HEK293 (cell line): ENCODE measurements at regions not wholly inside any gene's neighbourhood (a gene's known extent, or its start where the extent isn't known, plus 50 kb on each side); places are given as distances from the start of the nearest gene placed in this dataset.

ENCODE experiments used
- CTCF ChIA-PET: fragments of 350-600 bp; formaldehyde crosslinking; extraction: SDS; loops from one replicate; lab custom pipeline; 2021; ENCODE audit warnings: antibody characterized with exemption; lab: Yijun Ruan, JAX
- POLR2A ChIA-PET: fragments of 300-600 bp; formaldehyde crosslinking; extraction: SDS; loops from one replicate; lab custom pipeline; 2020; ENCODE audit warnings: antibody characterized with exemption, inconsistent platforms; lab: Yijun Ruan, JAX
- H3K27ac ChIP-seq: fragments of 200-500 bp; sonication (Bioruptor generic); 2 replicates; pipeline ENCODE4 v1.5.1; 2014; ENCODE audit warnings: low read depth, low read length, control low read depth, inconsistent platforms; ENCODE audit errors: extremely low read depth
- H3K36me3 ChIP-seq, 2 experiments: fragments of 200-500 bp in 1 of 2; sonication (Bioruptor generic) in 1 of 2; 1 replicate in 1 of 2; 2 replicates in 1 of 2; pipeline ENCODE4 v1.5.1; 2014 to 2017; ENCODE audit warnings: inconsistent platforms in 2 of 2, low read length in 2 of 2; ENCODE audit not compliant: control insufficient read depth in 2 of 2, insufficient read depth in 1 of 2
- H3K4me1 ChIP-seq: fragments of 200-500 bp; sonication (Bioruptor generic); 2 replicates; pipeline ENCODE4 v1.5.1; 2014; ENCODE audit warnings: mild to moderate bottlenecking, low read length, inconsistent platforms; ENCODE audit not compliant: control insufficient read depth, insufficient read depth
- H3K4me3 ChIP-seq: 2 replicates; pipeline ENCODE4 v1.5.1; 2011; ENCODE audit warnings: low read depth, mild to moderate bottlenecking, control low read depth, low read length, moderate library complexity
- H3K9me3 ChIP-seq: fragments of 200-500 bp; sonication (Bioruptor generic); 2 replicates; pipeline ENCODE4 v1.5.1; 2014; ENCODE audit warnings: low read depth, low read length, inconsistent platforms; ENCODE audit not compliant: control insufficient read depth, insufficient read depth
- KLF10 ChIP-seq: fragments of 450-650 bp; IDR thresholded peaks from 2 replicates; pipeline ENCODE4 v1.5.1; 2018; ENCODE audit warnings: missing biosample characterization, mild to moderate bottlenecking, missing genetic modification characterization
- MYNN ChIP-seq: fragments of 450-650 bp; formaldehyde crosslinking; IDR thresholded peaks from 2 replicates; pipeline ENCODE4 v1.5.1; 2016; ENCODE audit warnings: missing biosample characterization, missing genetic modification characterization, borderline replicate concordance
- ZEB2 ChIP-seq: fragments of 450-650 bp; formaldehyde crosslinking; IDR thresholded peaks from 2 replicates; pipeline ENCODE4 v1.5.1; 2016; ENCODE audit warnings: missing biosample characterization, missing genetic modification characterization
- ZNF140 ChIP-seq: fragments of 450-650 bp; formaldehyde crosslinking; IDR thresholded peaks from 2 replicates; pipeline ENCODE4 v1.5.1; 2016; ENCODE audit warnings: missing biosample characterization, missing genetic modification characterization
- ZNF221 ChIP-seq: fragments of 450-650 bp; formaldehyde crosslinking; IDR thresholded peaks from 2 replicates; pipeline ENCODE4 v1.5.1; 2017; ENCODE audit warnings: missing biosample characterization, missing genetic modification characterization, borderline replicate concordance
- ZNF292 ChIP-seq: fragments of 450-650 bp; formaldehyde crosslinking; IDR thresholded peaks from 2 replicates; pipeline ENCODE4 v1.5.1; 2016; ENCODE audit warnings: low read depth, missing biosample characterization, missing genetic modification characterization, borderline replicate concordance
- ZNF350 ChIP-seq: fragments of 450-650 bp; formaldehyde crosslinking; IDR thresholded peaks from 2 replicates; pipeline ENCODE4 v1.5.0; 2017; ENCODE audit warnings: missing biosample characterization, mild to moderate bottlenecking, missing genetic modification characterization
- ZNF354C ChIP-seq: fragments of 450-650 bp; formaldehyde crosslinking; IDR thresholded peaks from 2 replicates; pipeline ENCODE4 v1.5.1; 2016; ENCODE audit warnings: missing biosample characterization, missing genetic modification characterization, low read depth, borderline replicate concordance
- ZNF596 ChIP-seq: fragments of 450-650 bp; IDR thresholded peaks from 2 replicates; pipeline ENCODE4 v1.5.0; 2018; ENCODE audit warnings: missing biosample characterization, mild to moderate bottlenecking, missing genetic modification characterization, moderate library complexity
- ZNF654 ChIP-seq: fragments of 450-650 bp; formaldehyde crosslinking; IDR thresholded peaks from 2 replicates; pipeline ENCODE4 v1.5.1; 2016; ENCODE audit warnings: low read depth, missing biosample characterization, missing genetic modification characterization
- ZNF670 ChIP-seq: fragments of 450-650 bp; formaldehyde crosslinking; IDR thresholded peaks from 2 replicates; pipeline ENCODE4 v1.5.1; 2016; ENCODE audit warnings: missing biosample characterization, missing genetic modification characterization, low read depth
- ZNF768 ChIP-seq: fragments of 450-650 bp; formaldehyde crosslinking; IDR thresholded peaks from 2 replicates; pipeline ENCODE4 v1.5.1; 2018; ENCODE audit warnings: missing biosample characterization, mild to moderate bottlenecking, missing genetic modification characterization
- ZSCAN30 ChIP-seq: fragments of 450-650 bp; IDR thresholded peaks from 2 replicates; pipeline ENCODE4 v1.5.1; 2018; ENCODE audit warnings: missing biosample characterization, mild to moderate bottlenecking, missing genetic modification characterization, moderate library complexity
- TF ChIP-seq, protein P1 (sequence below): fragments of 450-650 bp; formaldehyde crosslinking; IDR thresholded peaks from 2 replicates; pipeline ENCODE4 v1.5.1; 2016; ENCODE audit warnings: missing biosample characterization, missing genetic modification characterization
- TF ChIP-seq, protein P2 (sequence below): fragments of 450-650 bp; formaldehyde crosslinking; IDR thresholded peaks from 2 replicates; pipeline ENCODE4 v1.5.1; 2016; ENCODE audit warnings: missing biosample characterization, missing genetic modification characterization
- TF ChIP-seq, protein P3 (sequence below): fragments of 450-650 bp; formaldehyde crosslinking; IDR thresholded peaks from 2 replicates; pipeline ENCODE4 v1.5.1; 2017; ENCODE audit warnings: missing biosample characterization, missing genetic modification characterization
- TF ChIP-seq, protein P4 (sequence below): fragments of 450-650 bp; formaldehyde crosslinking; IDR thresholded peaks from 2 replicates; pipeline ENCODE4 v1.5.1; 2017; ENCODE audit warnings: missing biosample characterization, missing genetic modification characterization
- TF ChIP-seq, protein P5 (sequence below): fragments of 450-650 bp; formaldehyde crosslinking; IDR thresholded peaks from 2 replicates; pipeline ENCODE4 v1.5.1; 2016; ENCODE audit warnings: missing biosample characterization, missing genetic modification characterization
- TF ChIP-seq, protein P6 (sequence below): fragments of 450-650 bp; formaldehyde crosslinking; IDR thresholded peaks from 2 replicates; pipeline ENCODE4 v1.5.0; 2017; ENCODE audit warnings: missing biosample characterization, missing genetic modification characterization, borderline replicate concordance
- TF ChIP-seq, protein P7 (sequence below): fragments of 450-650 bp; formaldehyde crosslinking; IDR thresholded peaks from 2 replicates; pipeline ENCODE4 v1.5.1; 2016; ENCODE audit warnings: missing biosample characterization, missing genetic modification characterization, borderline replicate concordance

DNA sequence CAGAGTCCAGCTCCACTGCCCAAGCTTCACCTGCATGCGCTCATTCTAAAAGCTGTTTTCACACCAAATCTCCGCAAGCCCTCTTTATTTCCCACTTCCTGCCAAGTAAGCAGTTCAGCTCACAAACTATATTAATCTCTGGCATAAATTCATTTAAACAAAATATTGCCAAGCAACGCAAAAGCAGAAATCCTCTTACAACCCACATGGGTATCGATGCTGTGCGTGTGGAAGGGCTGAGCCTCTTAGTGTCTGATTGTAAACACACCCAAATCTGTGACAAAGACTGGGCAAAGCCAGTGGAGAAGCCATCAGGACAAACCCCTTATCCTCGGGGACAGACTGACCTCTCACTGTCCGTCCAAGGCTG, 124.3 kb upstream of the ATP2B2 start:
- H3K27ac ChIP-seq = no peak overlapping the region
- no peak for TF ChIP-seq MYNN (tag by site-specific recombination)
- no peak for TF ChIP-seq ZSCAN30 (tag by site-specific recombination)
- TF ChIP-seq, protein P1, sequence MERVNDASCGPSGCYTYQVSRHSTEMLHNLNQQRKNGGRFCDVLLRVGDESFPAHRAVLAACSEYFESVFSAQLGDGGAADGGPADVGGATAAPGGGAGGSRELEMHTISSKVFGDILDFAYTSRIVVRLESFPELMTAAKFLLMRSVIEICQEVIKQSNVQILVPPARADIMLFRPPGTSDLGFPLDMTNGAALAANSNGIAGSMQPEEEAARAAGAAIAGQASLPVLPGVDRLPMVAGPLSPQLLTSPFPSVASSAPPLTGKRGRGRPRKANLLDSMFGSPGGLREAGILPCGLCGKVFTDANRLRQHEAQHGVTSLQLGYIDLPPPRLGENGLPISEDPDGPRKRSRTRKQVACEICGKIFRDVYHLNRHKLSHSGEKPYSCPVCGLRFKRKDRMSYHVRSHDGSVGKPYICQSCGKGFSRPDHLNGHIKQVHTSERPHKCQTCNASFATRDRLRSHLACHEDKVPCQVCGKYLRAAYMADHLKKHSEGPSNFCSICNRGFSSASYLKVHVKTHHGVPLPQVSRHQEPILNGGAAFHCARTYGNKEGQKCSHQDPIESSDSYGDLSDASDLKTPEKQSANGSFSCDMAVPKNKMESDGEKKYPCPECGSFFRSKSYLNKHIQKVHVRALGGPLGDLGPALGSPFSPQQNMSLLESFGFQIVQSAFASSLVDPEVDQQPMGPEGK (tag by site-specific recombination) = no peak
- no peak for TF ChIP-seq ZNF350 (tag by site-specific recombination)
- TF ChIP-seq ZNF654 (tag by site-specific recombination) = no peak
- TF ChIP-seq, protein P2, sequence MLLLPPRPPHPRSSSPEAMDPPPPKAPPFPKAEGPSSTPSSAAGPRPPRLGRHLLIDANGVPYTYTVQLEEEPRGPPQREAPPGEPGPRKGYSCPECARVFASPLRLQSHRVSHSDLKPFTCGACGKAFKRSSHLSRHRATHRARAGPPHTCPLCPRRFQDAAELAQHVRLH (tag by site-specific recombination) = no peak
- TF ChIP-seq ZNF670 (tag by site-specific recombination) = no peak
- TF ChIP-seq ZNF768 (tag by site-specific recombination) = no peak
- TF ChIP-seq, protein P3, sequence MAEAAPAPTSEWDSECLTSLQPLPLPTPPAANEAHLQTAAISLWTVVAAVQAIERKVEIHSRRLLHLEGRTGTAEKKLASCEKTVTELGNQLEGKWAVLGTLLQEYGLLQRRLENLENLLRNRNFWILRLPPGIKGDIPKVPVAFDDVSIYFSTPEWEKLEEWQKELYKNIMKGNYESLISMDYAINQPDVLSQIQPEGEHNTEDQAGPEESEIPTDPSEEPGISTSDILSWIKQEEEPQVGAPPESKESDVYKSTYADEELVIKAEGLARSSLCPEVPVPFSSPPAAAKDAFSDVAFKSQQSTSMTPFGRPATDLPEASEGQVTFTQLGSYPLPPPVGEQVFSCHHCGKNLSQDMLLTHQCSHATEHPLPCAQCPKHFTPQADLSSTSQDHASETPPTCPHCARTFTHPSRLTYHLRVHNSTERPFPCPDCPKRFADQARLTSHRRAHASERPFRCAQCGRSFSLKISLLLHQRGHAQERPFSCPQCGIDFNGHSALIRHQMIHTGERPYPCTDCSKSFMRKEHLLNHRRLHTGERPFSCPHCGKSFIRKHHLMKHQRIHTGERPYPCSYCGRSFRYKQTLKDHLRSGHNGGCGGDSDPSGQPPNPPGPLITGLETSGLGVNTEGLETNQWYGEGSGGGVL = no peak
- TF ChIP-seq, protein P4, sequence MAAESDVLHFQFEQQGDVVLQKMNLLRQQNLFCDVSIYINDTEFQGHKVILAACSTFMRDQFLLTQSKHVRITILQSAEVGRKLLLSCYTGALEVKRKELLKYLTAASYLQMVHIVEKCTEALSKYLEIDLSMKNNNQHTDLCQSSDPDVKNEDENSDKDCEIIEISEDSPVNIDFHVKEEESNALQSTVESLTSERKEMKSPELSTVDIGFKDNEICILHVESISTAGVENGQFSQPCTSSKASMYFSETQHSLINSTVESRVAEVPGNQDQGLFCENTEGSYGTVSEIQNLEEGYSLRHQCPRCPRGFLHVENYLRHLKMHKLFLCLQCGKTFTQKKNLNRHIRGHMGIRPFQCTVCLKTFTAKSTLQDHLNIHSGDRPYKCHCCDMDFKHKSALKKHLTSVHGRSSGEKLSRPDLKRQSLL (tag by site-specific recombination) = no peak
- no peak for TF ChIP-seq ZNF221
- TF ChIP-seq, protein P5, sequence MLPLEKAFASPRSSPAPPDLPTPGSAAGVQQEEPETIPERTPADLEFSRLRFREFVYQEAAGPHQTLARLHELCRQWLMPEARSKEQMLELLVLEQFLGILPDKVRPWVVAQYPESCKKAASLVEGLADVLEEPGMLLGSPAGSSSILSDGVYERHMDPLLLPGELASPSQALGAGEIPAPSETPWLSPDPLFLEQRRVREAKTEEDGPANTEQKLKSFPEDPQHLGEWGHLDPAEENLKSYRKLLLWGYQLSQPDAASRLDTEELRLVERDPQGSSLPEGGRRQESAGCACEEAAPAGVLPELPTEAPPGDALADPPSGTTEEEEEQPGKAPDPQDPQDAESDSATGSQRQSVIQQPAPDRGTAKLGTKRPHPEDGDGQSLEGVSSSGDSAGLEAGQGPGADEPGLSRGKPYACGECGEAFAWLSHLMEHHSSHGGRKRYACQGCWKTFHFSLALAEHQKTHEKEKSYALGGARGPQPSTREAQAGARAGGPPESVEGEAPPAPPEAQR (tag by site-specific recombination) = no peak
- TF ChIP-seq, protein P6, sequence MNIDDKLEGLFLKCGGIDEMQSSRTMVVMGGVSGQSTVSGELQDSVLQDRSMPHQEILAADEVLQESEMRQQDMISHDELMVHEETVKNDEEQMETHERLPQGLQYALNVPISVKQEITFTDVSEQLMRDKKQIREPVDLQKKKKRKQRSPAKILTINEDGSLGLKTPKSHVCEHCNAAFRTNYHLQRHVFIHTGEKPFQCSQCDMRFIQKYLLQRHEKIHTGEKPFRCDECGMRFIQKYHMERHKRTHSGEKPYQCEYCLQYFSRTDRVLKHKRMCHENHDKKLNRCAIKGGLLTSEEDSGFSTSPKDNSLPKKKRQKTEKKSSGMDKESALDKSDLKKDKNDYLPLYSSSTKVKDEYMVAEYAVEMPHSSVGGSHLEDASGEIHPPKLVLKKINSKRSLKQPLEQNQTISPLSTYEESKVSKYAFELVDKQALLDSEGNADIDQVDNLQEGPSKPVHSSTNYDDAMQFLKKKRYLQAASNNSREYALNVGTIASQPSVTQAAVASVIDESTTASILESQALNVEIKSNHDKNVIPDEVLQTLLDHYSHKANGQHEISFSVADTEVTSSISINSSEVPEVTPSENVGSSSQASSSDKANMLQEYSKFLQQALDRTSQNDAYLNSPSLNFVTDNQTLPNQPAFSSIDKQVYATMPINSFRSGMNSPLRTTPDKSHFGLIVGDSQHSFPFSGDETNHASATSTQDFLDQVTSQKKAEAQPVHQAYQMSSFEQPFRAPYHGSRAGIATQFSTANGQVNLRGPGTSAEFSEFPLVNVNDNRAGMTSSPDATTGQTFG (tag by site-specific recombination) = no peak
- TF ChIP-seq ZNF140 (tag by site-specific recombination) = no peak
- H3K36me3 ChIP-seq = no peaks in the 10 kb centered on the region
- no peaks in the 10 kb centered on the region for H3K9me3 ChIP-seq
- no peak overlapping the region for H3K4me3 ChIP-seq
- H3K4me1 ChIP-seq = no peaks in the 10 kb centered on the region
- POLR2A ChIA-PET = no interaction called here
- CTCF ChIA-PET = no interaction called here

DNA sequence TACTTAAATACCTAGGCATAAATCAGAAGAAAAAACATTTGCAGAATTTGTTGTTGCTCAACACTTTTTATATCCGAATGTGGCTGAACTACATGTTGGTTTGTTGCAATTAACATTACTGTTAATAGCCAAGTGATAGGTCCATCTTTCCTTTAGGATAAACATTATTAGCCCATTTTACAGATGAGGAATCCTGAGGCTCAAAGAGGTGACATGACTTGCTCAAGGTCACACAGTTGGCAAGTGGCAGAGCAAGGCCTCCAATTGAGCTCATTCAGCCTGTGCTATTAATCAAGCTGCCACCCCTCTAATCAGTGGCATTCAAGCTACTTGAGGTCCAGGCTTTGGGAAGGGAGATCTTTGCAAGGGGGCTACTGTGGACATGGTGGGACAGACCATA, 125.8 kb upstream of the ATP2B2 start:
- Histone ChIP-seq H3K4me3 (no peak overlapping the region), H3K36me3 (no peaks in the 10 kb centered on the region), H3K9me3 (no peaks in the 10 kb centered on the region), H3K4me1 (no peaks in the 10 kb centered on the region), H3K27ac (no peak overlapping the region)
- CTCF ChIA-PET = no interaction called here
- POLR2A ChIA-PET = no interaction called here
- TF ChIP-seq ZNF292 (tag by site-specific recombination) = no peak
- no peak for TF ChIP-seq ZNF596 (tag by site-specific recombination)
- TF ChIP-seq, protein P7, sequence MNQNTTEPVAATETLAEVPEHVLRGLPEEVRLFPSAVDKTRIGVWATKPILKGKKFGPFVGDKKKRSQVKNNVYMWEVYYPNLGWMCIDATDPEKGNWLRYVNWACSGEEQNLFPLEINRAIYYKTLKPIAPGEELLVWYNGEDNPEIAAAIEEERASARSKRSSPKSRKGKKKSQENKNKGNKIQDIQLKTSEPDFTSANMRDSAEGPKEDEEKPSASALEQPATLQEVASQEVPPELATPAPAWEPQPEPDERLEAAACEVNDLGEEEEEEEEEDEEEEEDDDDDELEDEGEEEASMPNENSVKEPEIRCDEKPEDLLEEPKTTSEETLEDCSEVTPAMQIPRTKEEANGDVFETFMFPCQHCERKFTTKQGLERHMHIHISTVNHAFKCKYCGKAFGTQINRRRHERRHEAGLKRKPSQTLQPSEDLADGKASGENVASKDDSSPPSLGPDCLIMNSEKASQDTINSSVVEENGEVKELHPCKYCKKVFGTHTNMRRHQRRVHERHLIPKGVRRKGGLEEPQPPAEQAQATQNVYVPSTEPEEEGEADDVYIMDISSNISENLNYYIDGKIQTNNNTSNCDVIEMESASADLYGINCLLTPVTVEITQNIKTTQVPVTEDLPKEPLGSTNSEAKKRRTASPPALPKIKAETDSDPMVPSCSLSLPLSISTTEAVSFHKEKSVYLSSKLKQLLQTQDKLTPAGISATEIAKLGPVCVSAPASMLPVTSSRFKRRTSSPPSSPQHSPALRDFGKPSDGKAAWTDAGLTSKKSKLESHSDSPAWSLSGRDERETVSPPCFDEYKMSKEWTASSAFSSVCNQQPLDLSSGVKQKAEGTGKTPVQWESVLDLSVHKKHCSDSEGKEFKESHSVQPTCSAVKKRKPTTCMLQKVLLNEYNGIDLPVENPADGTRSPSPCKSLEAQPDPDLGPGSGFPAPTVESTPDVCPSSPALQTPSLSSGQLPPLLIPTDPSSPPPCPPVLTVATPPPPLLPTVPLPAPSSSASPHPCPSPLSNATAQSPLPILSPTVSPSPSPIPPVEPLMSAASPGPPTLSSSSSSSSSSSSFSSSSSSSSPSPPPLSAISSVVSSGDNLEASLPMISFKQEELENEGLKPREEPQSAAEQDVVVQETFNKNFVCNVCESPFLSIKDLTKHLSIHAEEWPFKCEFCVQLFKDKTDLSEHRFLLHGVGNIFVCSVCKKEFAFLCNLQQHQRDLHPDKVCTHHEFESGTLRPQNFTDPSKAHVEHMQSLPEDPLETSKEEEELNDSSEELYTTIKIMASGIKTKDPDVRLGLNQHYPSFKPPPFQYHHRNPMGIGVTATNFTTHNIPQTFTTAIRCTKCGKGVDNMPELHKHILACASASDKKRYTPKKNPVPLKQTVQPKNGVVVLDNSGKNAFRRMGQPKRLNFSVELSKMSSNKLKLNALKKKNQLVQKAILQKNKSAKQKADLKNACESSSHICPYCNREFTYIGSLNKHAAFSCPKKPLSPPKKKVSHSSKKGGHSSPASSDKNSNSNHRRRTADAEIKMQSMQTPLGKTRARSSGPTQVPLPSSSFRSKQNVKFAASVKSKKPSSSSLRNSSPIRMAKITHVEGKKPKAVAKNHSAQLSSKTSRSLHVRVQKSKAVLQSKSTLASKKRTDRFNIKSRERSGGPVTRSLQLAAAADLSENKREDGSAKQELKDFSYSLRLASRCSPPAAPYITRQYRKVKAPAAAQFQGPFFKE (tag by site-specific recombination) = no peak
- TF ChIP-seq ZEB2 (tag by site-specific recombination) = no peak
- no peak for TF ChIP-seq ZNF354C (tag by site-specific recombination)
- no peak for TF ChIP-seq KLF10 (tag by site-specific recombination)
